Fibroblast of lung (primary cell): ENCODE measurements at regions not wholly inside any gene's neighbourhood (a gene's known extent, or its start where the extent isn't known, plus 50 kb on each side); places are given as distances from the start of the nearest gene placed in this dataset.

ENCODE experiments used
- CTCF ChIP-seq, 2 donors: IDR thresholded peaks in 1 of 2; conservative IDR thresholded peaks in 1 of 2; 1 replicate in 1 of 2; 2 replicates in 1 of 2; pipeline ENCODE4 v1.5.1; 2011 to 2012; ENCODE audit warnings: low read length in 2 of 2, control low read depth in 1 of 2, inconsistent platforms in 1 of 2, low read depth in 1 of 2, mild to moderate bottlenecking in 1 of 2
- EZH2 ChIP-seq: IDR thresholded peaks from 2 replicates; pipeline ENCODE4 v1.5.1; 2012; ENCODE audit warnings: low read length, control low read depth, mild to moderate bottlenecking; ENCODE audit errors: missing control alignments

- no peak for TF ChIP-seq CTCF (conservative IDR thresholded peaks at IDR 0.05 in 1 of 2, IDR thresholded peaks at IDR 0.05 in 1 of 2; ENCODE audit: low read depth in 1 of 2, low read length in 2 of 2)
- no peak for TF ChIP-seq EZH2
Observed at GRCh38 chr6:137409266-137409777, 84.9 kb downstream of the OLIG3 start.
